ENCODE measurements at regions not wholly inside any gene's neighbourhood (a gene's known extent, or its start where the extent isn't known, plus 50 kb on each side); places are given as distances from the start of the nearest gene placed in this dataset.
A peak's percentile ranks its signal among the peaks of the same experiment; 100 is the strongest.

- DNase-seq = no peak
Measured at GRCh38 chr6:169165561-169166300, 87.9 kb downstream of the THBS2 start.

GRCh38 chr6:169164986-169165385, 88.7 kb downstream of the THBS2 start:
- no peak for DNase-seq

- DNase-seq = no peak
Measured at GRCh38 chr6:169164451-169164850, 89.2 kb downstream of the THBS2 start.

GRCh38 chr6:169163411-169163901, 90.2 kb downstream of the THBS2 start:
- DNase-seq = no peak

- DNase-seq = no peak
Measured at GRCh38 chr6:169162752-169163407, 90.8 kb downstream of the THBS2 start.

- DNase-seq = no peak
Measured at GRCh38 chr6:169162249-169162648, 91.4 kb downstream of the THBS2 start.

GRCh38 chr6:169161572-169162167, 92.0 kb downstream of the THBS2 start:
- no peak for DNase-seq

- DNase-seq = no peak
Measured at GRCh38 chr6:169160855-169161560, 92.6 kb downstream of the THBS2 start.

- DNase-seq = no peak
Measured at GRCh38 chr6:169160091-169160854, 93.4 kb downstream of the THBS2 start.

- DNase-seq = no peak
Measured at GRCh38 chr6:169159331-169159730, 94.3 kb downstream of the THBS2 start.

GRCh38 chr6:169158691-169159090, 95.0 kb downstream of the THBS2 start:
- no peak for DNase-seq

- peak; percentile 56 for DNase-seq
Measured at GRCh38 chr6:169158174-169158573, 95.5 kb downstream of the THBS2 start.

- peak; percentile 24 for DNase-seq
Measured at GRCh38 chr6:169157197-169158148, 96.2 kb downstream of the THBS2 start.

GRCh38 chr6:169156793-169157147, 96.9 kb downstream of the THBS2 start:
- DNase-seq = no peak

- DNase-seq = no peak
Measured at GRCh38 chr6:169156108-169156792, 97.4 kb downstream of the THBS2 start.

- DNase-seq = no peak
Measured at GRCh38 chr6:169155481-169155880, 98.2 kb downstream of the THBS2 start.

GRCh38 chr6:169153401-169153800, 100.2 kb downstream of the THBS2 start:
- DNase-seq = no peak

GRCh38 chr6:169146521-169146920, 107.1 kb downstream of the THBS2 start:
- no peak for DNase-seq

GRCh38 chr6:169145991-169146501, 107.6 kb downstream of the THBS2 start:
- DNase-seq = no peak

- DNase-seq = no peak
Measured at GRCh38 chr6:169145496-169145895, 108.2 kb downstream of the THBS2 start.

All from right kidney (tissue), 1 donor.